Kidney (tissue), 13 donors: ENCODE measurements at regions not wholly inside any gene's neighbourhood (a gene's known extent, or its start where the extent isn't known, plus 50 kb on each side); places are given as distances from the start of the nearest gene placed in this dataset.

Experiments
- DNase-seq, 5 donors: peaks; one replicate each; pipeline ENCODE4 v3.0.0-alpha.2; 2013 to 2020
- FAIRE-seq: peaks from 2 replicates; lab custom pipeline; 2012; peaks lifted over from hg19 to GRCh38; lab: Jason Lieb, UNC
- H3K27ac ChIP-seq, 2 donors: one replicate each; pipeline ENCODE4 v1.7.0; 2013; ENCODE audit warnings: low read depth in 2 of 2, low read length in 2 of 2, inconsistent platforms in 1 of 2
- H3K27me3 ChIP-seq: one replicate; pipeline ENCODE4 v1.7.1; 2013; ENCODE audit warnings: low read length, inconsistent platforms; ENCODE audit not compliant: control insufficient read depth, insufficient read depth
- H3K36me3 ChIP-seq, 3 donors: one replicate each; pipeline versions ENCODE4 v1.7.0 to v1.7.1; 2013; ENCODE audit warnings: low read length in 3 of 3, control low read depth in 1 of 3, inconsistent platforms in 1 of 3; ENCODE audit not compliant: insufficient read depth in 3 of 3, control insufficient read depth in 2 of 3
- H3K4me1 ChIP-seq, 3 donors: one replicate each; pipeline versions ENCODE4 v1.7.0 to v1.7.1; 2013; ENCODE audit warnings: low read length in 3 of 3, inconsistent platforms in 1 of 3, low read depth in 1 of 3; ENCODE audit not compliant: control insufficient read depth in 2 of 3, insufficient read depth in 2 of 3
- H3K4me3 ChIP-seq, 3 donors: one replicate each; pipeline versions ENCODE4 v1.7.0 to v1.8.1; 2013; ENCODE audit warnings: low read length in 3 of 3, control low read depth in 1 of 3, inconsistent platforms in 1 of 3
- H3K9ac ChIP-seq, 3 donors: one replicate each; pipeline versions ENCODE4 v1.7.0 to v1.7.1; 2013; ENCODE audit warnings: low read length in 3 of 3, control low read depth in 1 of 3, inconsistent platforms in 1 of 3
- H3K9me3 ChIP-seq, 3 donors: one replicate each; pipeline versions ENCODE4 v1.7.0 to v1.7.1; 2013; ENCODE audit warnings: low read length in 3 of 3, control low read depth in 1 of 3, inconsistent platforms in 1 of 3; ENCODE audit not compliant: control insufficient read depth in 2 of 3, insufficient read depth in 1 of 3
- CTCF ChIP-seq: IDR thresholded peaks from 3 replicates; pipeline ENCODE4 v1.5.1; 2012; ENCODE audit warnings: mild to moderate bottlenecking, moderate library complexity, borderline replicate concordance; ENCODE audit not compliant: insufficient read depth; ENCODE audit errors: extremely low read depth
- intact Hi-C: fragments of 100-400 bp; cut with DNase I; formaldehyde crosslinking; loops from one replicate; pipeline ENCODE4 v1.11.1; 2022
- donor health status: control.
- donor health status: control.
- donor health status: control.
- donor health status: control.
- donor health status: control.
- donor health status: DM: yes; HTN: yes; CAD: no.
- donor health status: Normal renal cell carcinoma (clear cell type).

GRCh38 chr12:42786400-42787148, 197.0 kb upstream of the PRICKLE1 start:
- Histone ChIP-seq H3K4me1 (no peaks in the 10 kb centered on the region), H3K36me3 (no peaks in the 10 kb centered on the region), H3K9me3 (no peaks in the 10 kb centered on the region), H3K27me3 (no peaks in the 10 kb centered on the region), H3K4me3 (no peak overlapping the region), H3K9ac (no peak overlapping the region), H3K27ac (no peak overlapping the region)
- FAIRE-seq = no peak
- intact Hi-C loops = no loop called here
- no peak for DNase-seq
- TF ChIP-seq CTCF = no peak

- Histone ChIP-seq H3K9me3 (no peaks in the 10 kb centered on the region), H3K4me1 (no peaks in the 10 kb centered on the region), H3K9ac (no peak overlapping the region), H3K27me3 (no peaks in the 10 kb centered on the region), H3K36me3 (no peaks in the 10 kb centered on the region), H3K27ac (no peak overlapping the region), H3K4me3 (no peak overlapping the region)
- FAIRE-seq = peak; percentile 42
- no peak for TF ChIP-seq CTCF
- intact Hi-C loops = no loop called here
- no peak for DNase-seq
Measured at GRCh38 chr12:42785944-42786343, 196.4 kb upstream of the PRICKLE1 start.

- FAIRE-seq (no peak), DNase-seq (no peak)
- H3K9ac ChIP-seq = no peak overlapping the region
- no peaks in the 10 kb centered on the region for H3K27me3 ChIP-seq
- no peaks in the 10 kb centered on the region for H3K36me3 ChIP-seq
- H3K27ac ChIP-seq = no peak overlapping the region
- no peak overlapping the region for H3K4me3 ChIP-seq
- no peaks in the 10 kb centered on the region for H3K4me1 ChIP-seq
- H3K9me3 ChIP-seq = no peaks in the 10 kb centered on the region
- intact Hi-C loops = no loop called here
- no peak for TF ChIP-seq CTCF
Measured at GRCh38 chr12:42780671-42781070, 191.1 kb upstream of the PRICKLE1 start.
